ENCODE measurements at regions not wholly inside any gene's neighbourhood (a gene's known extent, or its start where the extent isn't known, plus 50 kb on each side); places are given as distances from the start of the nearest gene placed in this dataset.

DNA sequence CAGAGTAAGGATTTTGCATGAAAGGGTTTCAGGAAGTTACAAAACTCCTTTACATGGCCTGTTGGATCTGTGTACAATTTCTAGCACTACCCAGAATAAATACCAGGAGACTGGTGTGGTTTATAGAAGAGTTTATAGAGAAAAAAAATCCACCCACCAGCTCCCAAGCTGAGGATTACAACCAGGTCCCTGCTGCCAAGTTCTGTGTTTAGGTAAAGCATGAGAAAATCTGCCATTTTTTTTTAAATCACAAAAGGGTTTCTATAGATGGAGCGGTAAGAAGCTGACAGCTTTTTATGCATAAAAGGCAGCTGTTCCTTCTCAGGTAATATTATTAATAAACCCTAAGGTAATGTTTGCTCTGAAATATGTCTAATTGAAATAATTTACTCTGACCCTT, 545.4 kb upstream of the ZEB2 start:
- DNase-seq (ENCODE audit: extremely low spot score): no peak
- ChIA-PET POLR2A (no interaction called here), CTCF (interaction anchor here (1.0 to 1.3 kb wide), 2 partner anchors 13 to 20 kb away, joined by 3 to 4 read pairs; no protein-coding TSS in a partner anchor)
- TF ChIP-seq, protein P1, sequence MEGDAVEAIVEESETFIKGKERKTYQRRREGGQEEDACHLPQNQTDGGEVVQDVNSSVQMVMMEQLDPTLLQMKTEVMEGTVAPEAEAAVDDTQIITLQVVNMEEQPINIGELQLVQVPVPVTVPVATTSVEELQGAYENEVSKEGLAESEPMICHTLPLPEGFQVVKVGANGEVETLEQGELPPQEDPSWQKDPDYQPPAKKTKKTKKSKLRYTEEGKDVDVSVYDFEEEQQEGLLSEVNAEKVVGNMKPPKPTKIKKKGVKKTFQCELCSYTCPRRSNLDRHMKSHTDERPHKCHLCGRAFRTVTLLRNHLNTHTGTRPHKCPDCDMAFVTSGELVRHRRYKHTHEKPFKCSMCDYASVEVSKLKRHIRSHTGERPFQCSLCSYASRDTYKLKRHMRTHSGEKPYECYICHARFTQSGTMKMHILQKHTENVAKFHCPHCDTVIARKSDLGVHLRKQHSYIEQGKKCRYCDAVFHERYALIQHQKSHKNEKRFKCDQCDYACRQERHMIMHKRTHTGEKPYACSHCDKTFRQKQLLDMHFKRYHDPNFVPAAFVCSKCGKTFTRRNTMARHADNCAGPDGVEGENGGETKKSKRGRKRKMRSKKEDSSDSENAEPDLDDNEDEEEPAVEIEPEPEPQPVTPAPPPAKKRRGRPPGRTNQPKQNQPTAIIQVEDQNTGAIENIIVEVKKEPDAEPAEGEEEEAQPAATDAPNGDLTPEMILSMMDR (IDR thresholded peaks at IDR 0.05; ENCODE audit: control extremely low read depth, extremely low read depth, low read depth, missing control alignments): no peak

DNA sequence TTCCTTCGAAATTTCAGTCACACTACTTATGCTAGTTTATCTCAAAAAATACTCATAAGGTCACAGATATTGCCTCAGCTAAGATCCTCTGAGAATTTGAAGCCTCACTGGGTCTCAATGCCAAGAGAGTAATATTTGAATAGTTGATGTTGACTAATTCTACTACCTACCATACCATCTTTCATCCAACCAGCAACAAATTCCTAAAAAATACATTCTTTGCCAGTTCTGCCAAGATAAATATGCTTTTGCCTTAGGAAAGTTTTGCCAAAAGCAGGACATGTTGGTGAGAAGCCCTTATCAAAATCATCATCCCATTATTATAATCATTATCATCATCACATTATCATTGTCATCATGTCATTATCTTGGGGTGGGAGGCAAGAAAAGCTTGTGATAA, 544.6 kb upstream of the ZEB2 start:
- TF ChIP-seq, protein P1 (IDR thresholded peaks at IDR 0.05; ENCODE audit: control extremely low read depth, extremely low read depth, low read depth, missing control alignments): no peak
- ChIA-PET POLR2A (no interaction called here), CTCF (interaction anchor here (1.0 to 1.3 kb wide), 2 partner anchors 12 to 21 kb away, joined by 3 to 4 read pairs; no protein-coding TSS in a partner anchor)
- DNase-seq (ENCODE audit: extremely low spot score): no peak

DNA sequence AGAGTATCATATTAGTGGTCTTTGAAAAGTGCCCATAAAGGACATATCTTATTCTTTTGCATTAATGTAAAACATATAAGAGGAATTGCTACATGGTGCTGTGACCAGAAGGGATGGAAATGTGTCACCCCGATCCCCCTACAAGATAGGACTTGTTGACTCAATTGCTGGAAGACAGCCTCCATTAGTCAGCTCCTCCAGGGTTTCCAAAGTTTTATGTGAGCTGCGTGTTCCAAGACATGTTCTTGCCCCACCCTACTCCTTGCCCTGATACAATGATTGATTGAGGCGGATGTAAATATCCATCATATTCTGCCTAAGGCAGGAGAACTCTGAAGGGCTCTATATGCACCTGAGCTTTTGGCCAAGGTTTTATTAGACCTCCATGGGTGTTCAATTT, 541.0 kb upstream of the ZEB2 start:
- no peak for DNase-seq (ENCODE audit: extremely low spot score)
- TF ChIP-seq, protein P1 (IDR thresholded peaks at IDR 0.05; ENCODE audit: control extremely low read depth, extremely low read depth, low read depth, missing control alignments): no peak
- ChIA-PET CTCF (interaction anchor here (0.9 kb wide), 1 partner anchor 10 kb away, joined by 3 read pairs; no protein-coding TSS in a partner anchor), POLR2A (no interaction called here)

DNA sequence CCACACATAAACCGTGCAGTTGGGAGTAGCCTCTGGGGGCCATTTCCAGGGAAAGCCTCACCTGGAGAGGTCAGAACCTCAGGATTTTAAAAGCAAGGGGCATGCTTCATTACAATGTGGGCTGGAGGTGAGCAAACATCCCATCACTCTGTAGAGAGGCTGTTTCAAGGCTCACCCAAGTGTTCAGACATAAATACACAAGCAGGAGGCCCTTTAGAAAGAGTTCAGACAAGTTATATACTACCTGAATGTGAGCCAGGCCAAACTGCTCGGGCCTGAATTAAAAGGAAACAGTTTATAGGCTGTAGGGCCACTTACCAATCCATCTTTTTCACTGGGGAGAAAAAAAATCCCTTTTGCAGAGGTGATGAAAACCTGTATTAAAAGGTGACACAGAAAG, 540.0 kb upstream of the ZEB2 start:
- TF ChIP-seq, protein P1 (IDR thresholded peaks at IDR 0.05; ENCODE audit: control extremely low read depth, extremely low read depth, low read depth, missing control alignments): no peak
- no peak for DNase-seq (ENCODE audit: extremely low spot score)
- CTCF ChIA-PET: no interaction called here
- POLR2A ChIA-PET: no interaction called here

DNA sequence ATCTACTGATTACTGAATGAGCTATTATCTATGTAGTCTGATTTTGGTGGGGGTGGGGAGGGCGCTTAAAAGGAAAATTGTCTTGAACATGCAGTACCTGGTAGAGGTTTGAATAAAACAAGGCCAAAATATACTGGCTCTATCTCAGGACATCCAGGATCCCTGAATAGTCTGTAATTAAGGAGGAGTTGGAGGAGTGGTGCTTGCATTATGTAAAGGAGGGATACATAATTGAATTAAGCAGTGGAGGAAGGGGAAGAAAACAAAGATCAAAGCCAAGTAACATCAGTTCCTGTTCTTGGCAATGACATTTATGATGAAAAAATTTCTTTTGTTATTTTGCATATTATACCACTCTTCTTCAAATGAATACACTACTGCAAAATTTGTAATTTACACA, 539.4 kb upstream of the ZEB2 start:
- TF ChIP-seq, protein P1 (IDR thresholded peaks at IDR 0.05; ENCODE audit: control extremely low read depth, extremely low read depth, low read depth, missing control alignments): no peak
- CTCF ChIA-PET: no interaction called here
- DNase-seq (ENCODE audit: extremely low spot score): no peak
- POLR2A ChIA-PET: no interaction called here

DNA sequence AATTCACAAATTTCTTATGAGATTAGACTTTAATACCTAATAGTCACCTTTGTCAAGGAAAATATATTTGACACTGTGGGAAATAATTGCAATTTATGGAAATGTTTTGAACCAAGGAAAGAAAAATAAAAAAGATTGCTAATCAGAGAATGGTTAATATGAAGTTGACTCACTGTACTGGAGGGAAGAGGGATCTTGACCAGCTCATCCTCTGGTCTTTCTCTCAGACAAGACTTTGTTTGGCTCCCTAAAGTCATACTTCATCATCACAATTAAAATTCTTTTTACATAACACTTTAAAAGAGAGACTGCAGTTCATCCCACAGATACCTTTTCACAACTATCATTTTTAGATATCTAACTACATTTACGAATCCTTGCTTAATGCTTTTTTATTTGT, 538.5 kb upstream of the ZEB2 start:
- DNase-seq (ENCODE audit: extremely low spot score): no peak
- POLR2A ChIA-PET: no interaction called here

More for the DNA sequence above, 538.5 kb upstream of the ZEB2 start:
- TF ChIP-seq, protein P1 (IDR thresholded peaks at IDR 0.05; ENCODE audit: control extremely low read depth, extremely low read depth, low read depth, missing control alignments): no peak
- CTCF ChIA-PET: no interaction called here
